ENCODE measurements at regions not wholly inside any gene's neighbourhood (a gene's known extent, or its start where the extent isn't known, plus 50 kb on each side); places are given as distances from the start of the nearest gene placed in this dataset.

GRCh38 chr17:56087199-56087598 lies 66.1 kb upstream of the ANKFN1 start:
- Histone ChIP-seq H3K9me3 (peaks cover 0 to 6% (median 0%) of the 10 kb centered on the region in 4 donors), H3K27ac (replicated peaks in 1 of 4) (no peak overlapping the region), H3K27me3 (no peaks in the 10 kb centered on the region), H3K36me3 (no peaks in the 10 kb centered on the region), H3K4me1 (no peaks in the 10 kb centered on the region), H3K4me3 (no peak overlapping the region)
- intact Hi-C loops (cut with DNase I) = no loop called here
- TF ChIP-seq EP300 (IDR thresholded peaks at IDR 0.05) = no peak
- no peak for TF ChIP-seq CTCF (IDR thresholded peaks at IDR 0.05)
- no peak for TF ChIP-seq POLR2A (IDR thresholded peaks at IDR 0.05; ENCODE audit: low read depth)
- no peak for TF ChIP-seq POLR2AphosphoS5 (IDR thresholded peaks at IDR 0.05)
- WGBS = 72% methylated on average over 3 of the region's 3 CpGs
- DNase-seq (ENCODE audit: extremely low spot score) = no peak

- 74% methylated on average over 3 of the region's 3 CpGs for WGBS
- Histone ChIP-seq H3K4me1 (no peaks in the 10 kb centered on the region), H3K36me3 (no peaks in the 10 kb centered on the region), H3K4me3 (no peak overlapping the region), H3K9me3 (no peaks in the 10 kb centered on the region), H3K27ac (replicated peaks in 1 of 4) (no peak overlapping the region), H3K27me3 (no peaks in the 10 kb centered on the region)
- DNase-seq (ENCODE audit: extremely low spot score) = no peak
- intact Hi-C loops (cut with DNase I) = no loop called here
- TF ChIP-seq CTCF (IDR thresholded peaks at IDR 0.05) = no peak
- no peak for TF ChIP-seq EP300 (IDR thresholded peaks at IDR 0.05)
- no peak for TF ChIP-seq POLR2A (IDR thresholded peaks at IDR 0.05; ENCODE audit: low read depth)
- no peak for TF ChIP-seq POLR2AphosphoS5 (IDR thresholded peaks at IDR 0.05)
Measured at GRCh38 chr17:56096026-56096810, 57.1 kb upstream of the ANKFN1 start.

- no peaks in the 10 kb centered on the region for H3K27me3 ChIP-seq
- H3K4me3 ChIP-seq = no peak overlapping the region
- no peaks in the 10 kb centered on the region for H3K36me3 ChIP-seq
- no peak overlapping the region for H3K27ac ChIP-seq (replicated peaks in 1 of 4)
- H3K4me1 ChIP-seq = no peaks in the 10 kb centered on the region
- TF ChIP-seq EP300 (IDR thresholded peaks at IDR 0.05) = no peak
- no peak for TF ChIP-seq CTCF (IDR thresholded peaks at IDR 0.05)
- TF ChIP-seq POLR2A (IDR thresholded peaks at IDR 0.05; ENCODE audit: low read depth) = no peak
- TF ChIP-seq POLR2AphosphoS5 (IDR thresholded peaks at IDR 0.05) = no peak
- DNase-seq (ENCODE audit: extremely low spot score) = no peak
- 78% methylated on average over 4 of the region's 4 CpGs for WGBS
- intact Hi-C loops (cut with DNase I) = no loop called here
- no peaks in the 10 kb centered on the region for H3K9me3 ChIP-seq
Measured at GRCh38 chr17:56098746-56099145, 54.5 kb upstream of the ANKFN1 start.

- Histone ChIP-seq H3K4me1 (no peaks in the 10 kb centered on the region), H3K36me3 (no peaks in the 10 kb centered on the region), H3K27me3 (no peaks in the 10 kb centered on the region), H3K27ac (replicated peaks in 1 of 4) (no peak overlapping the region), H3K4me3 (no peak overlapping the region), H3K9me3 (no peaks in the 10 kb centered on the region)
- intact Hi-C loops (cut with DNase I) = no loop called here
- TF ChIP-seq POLR2A (IDR thresholded peaks at IDR 0.05; ENCODE audit: low read depth) (no peak), POLR2AphosphoS5 (IDR thresholded peaks at IDR 0.05) (no peak), CTCF (IDR thresholded peaks at IDR 0.05) (no peak), EP300 (IDR thresholded peaks at IDR 0.05) (no peak)
- WGBS = 74% methylated on average over 5 of the region's 5 CpGs
- no peak for DNase-seq (ENCODE audit: extremely low spot score)
Measured at GRCh38 chr17:56099649-56100048, 53.6 kb upstream of the ANKFN1 start.
